C4-2B (cell line): ENCODE measurements at regions not wholly inside any gene's neighbourhood (a gene's known extent, or its start where the extent isn't known, plus 50 kb on each side); places are given as distances from the start of the nearest gene placed in this dataset.

Experiments used
- ZFX ChIP-seq: fragments of 450-650 bp; IDR thresholded peaks from 2 replicates; pipeline ENCODE4 v1.6.1; 2017
- TF ChIP-seq, protein P1 (sequence below): fragments of 450-650 bp; conservative IDR thresholded peaks from 2 replicates; pipeline ENCODE4 v1.5.1; 2017; ENCODE audit warnings: mild to moderate bottlenecking

- TF ChIP-seq, protein P1, sequence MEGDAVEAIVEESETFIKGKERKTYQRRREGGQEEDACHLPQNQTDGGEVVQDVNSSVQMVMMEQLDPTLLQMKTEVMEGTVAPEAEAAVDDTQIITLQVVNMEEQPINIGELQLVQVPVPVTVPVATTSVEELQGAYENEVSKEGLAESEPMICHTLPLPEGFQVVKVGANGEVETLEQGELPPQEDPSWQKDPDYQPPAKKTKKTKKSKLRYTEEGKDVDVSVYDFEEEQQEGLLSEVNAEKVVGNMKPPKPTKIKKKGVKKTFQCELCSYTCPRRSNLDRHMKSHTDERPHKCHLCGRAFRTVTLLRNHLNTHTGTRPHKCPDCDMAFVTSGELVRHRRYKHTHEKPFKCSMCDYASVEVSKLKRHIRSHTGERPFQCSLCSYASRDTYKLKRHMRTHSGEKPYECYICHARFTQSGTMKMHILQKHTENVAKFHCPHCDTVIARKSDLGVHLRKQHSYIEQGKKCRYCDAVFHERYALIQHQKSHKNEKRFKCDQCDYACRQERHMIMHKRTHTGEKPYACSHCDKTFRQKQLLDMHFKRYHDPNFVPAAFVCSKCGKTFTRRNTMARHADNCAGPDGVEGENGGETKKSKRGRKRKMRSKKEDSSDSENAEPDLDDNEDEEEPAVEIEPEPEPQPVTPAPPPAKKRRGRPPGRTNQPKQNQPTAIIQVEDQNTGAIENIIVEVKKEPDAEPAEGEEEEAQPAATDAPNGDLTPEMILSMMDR: no peak
- TF ChIP-seq ZFX: no peak
Observed at GRCh38 chr18:75533950-75534349, 106.4 kb upstream of the SMIM21 start.
